WERI-Rb-1 (cell line): ENCODE measurements at regions not wholly inside any gene's neighbourhood (a gene's known extent, or its start where the extent isn't known, plus 50 kb on each side); places are given as distances from the start of the nearest gene placed in this dataset.

Source experiments
- DNase-seq: peaks from one replicate; pipeline ENCODE4 v3.0.0-alpha.2; 2020
- H3K27ac ChIP-seq: fragments of 250-450 bp; sonication (Bioruptor Pico); 2 replicates; pipeline ENCODE4 v1.5.1; 2020; ENCODE audit warnings: mild to moderate bottlenecking, moderate library complexity
- H3K27me3 ChIP-seq: fragments of 250-450 bp; sonication (Bioruptor Pico); 2 replicates; pipeline ENCODE4 v1.5.1; 2021; ENCODE audit warnings: mild to moderate bottlenecking, low read depth, moderate library complexity; ENCODE audit not compliant: insufficient read depth, severe bottlenecking
- H3K36me3 ChIP-seq: fragments of 250-450 bp; sonication (Bioruptor Pico); 2 replicates; pipeline ENCODE4 v1.5.1; 2020; ENCODE audit warnings: mild to moderate bottlenecking, moderate library complexity
- H3K4me3 ChIP-seq: 2 replicates; pipeline ENCODE4 v1.5.1; 2011; ENCODE audit warnings: low read depth, mild to moderate bottlenecking, control low read depth, low read length
- H3K9me3 ChIP-seq: fragments of 250-450 bp; sonication (Bioruptor Pico); 2 replicates; pipeline ENCODE4 v1.5.1; 2021; ENCODE audit warnings: mild to moderate bottlenecking, moderate library complexity; ENCODE audit not compliant: severe bottlenecking
- TF ChIP-seq, protein P1 (sequence below): IDR thresholded peaks from 2 replicates; pipeline ENCODE4 v1.5.1; 2011; ENCODE audit warnings: low read depth, mild to moderate bottlenecking, control low read depth, inconsistent platforms, low read length

DNA sequence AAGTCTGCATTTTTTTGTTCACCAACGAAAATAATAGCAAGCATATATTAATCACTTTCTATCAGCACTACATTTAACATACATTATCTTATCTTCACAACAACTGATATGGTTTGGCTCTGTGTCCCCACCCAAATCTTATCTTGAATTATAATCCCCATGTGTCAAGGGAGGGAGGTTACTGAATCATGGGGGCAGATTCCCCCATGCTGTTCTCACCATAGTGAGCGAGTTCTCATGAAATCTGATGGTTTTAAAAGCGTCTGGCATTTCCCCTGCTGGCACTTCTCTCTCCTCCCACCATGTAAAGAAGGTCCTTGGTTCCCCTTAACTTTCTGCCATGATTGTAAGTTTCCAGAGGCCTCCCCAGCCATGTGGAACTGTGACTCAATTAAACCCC lies 235.7 kb upstream of the RXFP2 start:
- Histone ChIP-seq H3K27ac (no peak overlapping the region), H3K36me3 (no peaks in the 10 kb centered on the region), H3K27me3 (no peaks in the 10 kb centered on the region), H3K9me3 (no peaks in the 10 kb centered on the region), H3K4me3 (no peak overlapping the region)
- DNase-seq = no peak
- TF ChIP-seq, protein P1, sequence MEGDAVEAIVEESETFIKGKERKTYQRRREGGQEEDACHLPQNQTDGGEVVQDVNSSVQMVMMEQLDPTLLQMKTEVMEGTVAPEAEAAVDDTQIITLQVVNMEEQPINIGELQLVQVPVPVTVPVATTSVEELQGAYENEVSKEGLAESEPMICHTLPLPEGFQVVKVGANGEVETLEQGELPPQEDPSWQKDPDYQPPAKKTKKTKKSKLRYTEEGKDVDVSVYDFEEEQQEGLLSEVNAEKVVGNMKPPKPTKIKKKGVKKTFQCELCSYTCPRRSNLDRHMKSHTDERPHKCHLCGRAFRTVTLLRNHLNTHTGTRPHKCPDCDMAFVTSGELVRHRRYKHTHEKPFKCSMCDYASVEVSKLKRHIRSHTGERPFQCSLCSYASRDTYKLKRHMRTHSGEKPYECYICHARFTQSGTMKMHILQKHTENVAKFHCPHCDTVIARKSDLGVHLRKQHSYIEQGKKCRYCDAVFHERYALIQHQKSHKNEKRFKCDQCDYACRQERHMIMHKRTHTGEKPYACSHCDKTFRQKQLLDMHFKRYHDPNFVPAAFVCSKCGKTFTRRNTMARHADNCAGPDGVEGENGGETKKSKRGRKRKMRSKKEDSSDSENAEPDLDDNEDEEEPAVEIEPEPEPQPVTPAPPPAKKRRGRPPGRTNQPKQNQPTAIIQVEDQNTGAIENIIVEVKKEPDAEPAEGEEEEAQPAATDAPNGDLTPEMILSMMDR = no peak

GRCh38 chr13:31504918-31505317 lies 234.4 kb upstream of the RXFP2 start:
- no peak for DNase-seq

GRCh38 chr13:31512331-31512730 lies 227.0 kb upstream of the RXFP2 start:
- TF ChIP-seq, protein P1 = no peak
- Histone ChIP-seq H3K36me3 (no peaks in the 10 kb centered on the region), H3K27ac (no peak overlapping the region), H3K9me3 (no peaks in the 10 kb centered on the region), H3K27me3 (no peaks in the 10 kb centered on the region), H3K4me3 (no peak overlapping the region)
- DNase-seq = no peak

More at GRCh38 chr13:31504918-31505317, 234.4 kb upstream of the RXFP2 start:
- TF ChIP-seq, protein P1 = no peak
- no peaks in the 10 kb centered on the region for H3K27me3 ChIP-seq
- no peak overlapping the region for H3K27ac ChIP-seq
- no peaks in the 10 kb centered on the region for H3K36me3 ChIP-seq
- no peaks in the 10 kb centered on the region for H3K9me3 ChIP-seq
- no peak overlapping the region for H3K4me3 ChIP-seq

- H3K9me3 ChIP-seq = no peaks in the 10 kb centered on the region
- DNase-seq = no peak
- TF ChIP-seq, protein P1 = no peak
- no peak overlapping the region for H3K4me3 ChIP-seq
- H3K27me3 ChIP-seq = no peaks in the 10 kb centered on the region
- H3K36me3 ChIP-seq = no peaks in the 10 kb centered on the region
- H3K27ac ChIP-seq = no peak overlapping the region
Observed at GRCh38 chr13:31514932-31515331, 224.4 kb upstream of the RXFP2 start.

DNA sequence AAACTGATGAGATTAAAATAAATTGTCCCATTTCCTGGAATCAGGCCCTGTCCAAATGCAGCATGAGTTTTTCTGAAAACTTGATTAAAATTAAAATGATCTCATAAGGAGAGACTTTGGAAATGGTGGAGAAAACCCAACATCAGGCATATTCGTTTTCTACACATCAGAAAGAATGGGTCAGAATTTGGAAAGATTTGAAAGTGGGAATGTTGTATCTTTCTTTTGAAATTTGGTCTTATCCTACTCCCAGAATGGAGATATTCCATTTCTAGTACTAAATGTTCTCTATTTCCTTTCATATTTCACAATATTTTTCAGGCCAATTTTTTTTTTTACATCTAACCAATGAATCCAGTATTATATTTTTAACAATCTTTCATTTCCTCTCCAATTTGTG lies 223.9 kb upstream of the RXFP2 start:
- TF ChIP-seq, protein P1 = no peak
- Histone ChIP-seq H3K36me3 (no peaks in the 10 kb centered on the region), H3K27me3 (no peaks in the 10 kb centered on the region), H3K4me3 (no peak overlapping the region), H3K27ac (no peak overlapping the region), H3K9me3 (no peaks in the 10 kb centered on the region)
- no peak for DNase-seq

DNA sequence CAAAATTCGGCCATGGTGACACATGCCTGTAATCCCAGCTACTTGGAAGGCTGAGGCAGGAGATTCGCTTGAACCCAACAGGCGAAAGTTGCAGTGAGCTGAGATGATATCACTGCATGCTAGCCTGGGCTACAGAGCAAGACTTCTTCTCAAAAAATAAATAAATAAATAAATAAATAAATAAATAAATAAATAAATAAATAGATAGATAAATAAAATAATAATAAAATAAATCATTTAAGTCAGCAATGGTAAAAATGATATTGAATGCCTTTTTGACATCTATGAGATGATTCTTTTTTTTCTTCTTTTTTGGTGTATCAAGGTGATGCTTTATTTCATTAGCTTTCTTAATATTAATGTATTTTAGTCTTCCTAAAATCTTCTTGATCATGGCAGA lies 221.7 kb upstream of the RXFP2 start:
- Histone ChIP-seq H3K27me3 (no peaks in the 10 kb centered on the region), H3K27ac (no peak overlapping the region), H3K9me3 (no peaks in the 10 kb centered on the region), H3K4me3 (no peak overlapping the region), H3K36me3 (no peaks in the 10 kb centered on the region)
- TF ChIP-seq, protein P1 = no peak
- no peak for DNase-seq
